ENCODE measurements at regions not wholly inside any gene's neighbourhood (a gene's known extent, or its start where the extent isn't known, plus 50 kb on each side); places are given as distances from the start of the nearest gene placed in this dataset.
"Not testable (repeated sequence)": the region's sequence is repeated elsewhere in the genome, so short reads cannot be mapped to it uniquely, and the experiment has no call there.

GRCh38 chr10:105598207-105598606 is 957.1 kb downstream of the SORCS3 start:
- FAIRE-seq: no peak
- DNase-seq (ENCODE audit: insufficient read length, low spot score): no peak

DNA sequence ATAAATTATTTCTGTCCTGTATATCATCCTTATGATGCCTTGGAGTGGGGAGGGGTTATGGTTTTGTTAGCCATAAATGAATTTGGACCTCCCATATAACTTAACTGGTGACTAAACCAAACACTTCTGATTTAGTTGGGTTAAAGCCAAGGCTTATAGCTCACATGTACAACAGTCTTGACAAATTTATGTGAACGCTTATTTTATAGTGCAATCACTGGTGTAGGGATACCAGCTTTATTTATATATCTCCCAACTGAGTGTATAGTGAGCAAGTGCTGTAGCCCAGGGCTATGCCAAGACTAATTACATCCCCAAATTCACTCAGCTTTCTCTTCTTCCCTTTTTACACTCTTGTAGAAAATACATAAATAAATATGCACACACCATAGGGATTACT is 956.2 kb downstream of the SORCS3 start:
- no peak for FAIRE-seq
- DNase-seq (ENCODE audit: insufficient read length, low spot score): no peak

DNA sequence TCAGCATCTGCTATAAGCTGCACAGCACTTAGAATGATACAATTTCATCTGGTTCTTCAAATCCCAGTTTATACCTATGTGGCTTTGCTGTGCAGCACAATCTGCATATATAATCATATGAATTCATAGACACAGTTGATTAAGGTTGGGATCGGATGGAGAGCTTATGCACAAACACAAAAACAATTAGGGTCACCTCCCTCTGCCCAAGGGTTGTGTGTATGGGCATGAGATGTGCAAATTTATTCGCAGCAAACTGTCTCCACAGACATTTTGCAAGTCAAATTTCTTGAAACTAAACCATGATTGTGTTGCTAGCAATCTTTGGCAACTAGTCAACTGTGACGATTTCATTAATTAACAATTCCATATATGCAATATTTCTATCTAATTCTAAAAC is 955.7 kb downstream of the SORCS3 start:
- FAIRE-seq (no peak), DNase-seq (ENCODE audit: insufficient read length, low spot score) (no peak)

DNA sequence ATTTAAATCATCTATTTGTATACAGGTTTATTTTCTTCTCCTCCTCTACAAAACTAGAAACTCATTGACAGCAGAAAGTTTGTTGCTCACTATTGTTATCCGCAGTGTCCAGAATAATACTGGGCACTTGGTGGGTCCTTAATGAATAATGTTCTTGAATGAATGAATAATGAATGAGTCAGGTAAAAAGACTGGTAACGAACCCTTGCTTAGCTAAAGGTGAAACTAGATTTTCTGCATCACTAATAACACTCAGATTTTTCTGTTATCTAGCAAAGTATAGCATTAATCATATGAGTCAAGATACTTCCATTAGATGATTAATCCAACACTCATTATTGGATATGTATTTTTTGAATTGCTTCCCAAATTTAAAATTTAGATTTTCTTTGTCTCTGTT is 953.2 kb downstream of the SORCS3 start:
- DNase-seq (ENCODE audit: insufficient read length, low spot score): no peak
- no peak for FAIRE-seq

DNA sequence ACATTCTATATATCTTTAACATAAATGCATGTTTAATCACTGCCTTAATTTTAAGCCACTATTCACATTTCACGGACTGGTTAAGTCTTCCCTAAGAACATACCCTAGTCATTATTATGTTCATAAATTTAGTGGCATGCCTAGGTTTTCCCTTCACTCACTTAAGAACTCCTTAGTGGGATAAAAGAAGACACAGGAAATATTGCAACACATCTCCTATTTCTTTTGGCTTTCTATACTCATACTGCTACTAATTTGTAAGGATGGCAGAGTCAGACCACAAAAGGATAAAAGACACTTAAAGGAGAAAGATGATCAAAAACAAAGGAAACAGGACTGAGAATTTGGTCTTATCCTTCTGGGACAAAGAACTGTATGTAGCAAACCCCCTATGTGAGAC is 951.4 kb downstream of the SORCS3 start:
- FAIRE-seq: no peak

GRCh38 chr10:105586451-105587098 is 945.5 kb downstream of the SORCS3 start:
- FAIRE-seq: no peak
- DNase-seq (ENCODE audit: insufficient read length, low spot score): no peak

More for the DNA sequence above, 951.4 kb downstream of the SORCS3 start:
- DNase-seq (ENCODE audit: insufficient read length, low spot score): no peak

DNA sequence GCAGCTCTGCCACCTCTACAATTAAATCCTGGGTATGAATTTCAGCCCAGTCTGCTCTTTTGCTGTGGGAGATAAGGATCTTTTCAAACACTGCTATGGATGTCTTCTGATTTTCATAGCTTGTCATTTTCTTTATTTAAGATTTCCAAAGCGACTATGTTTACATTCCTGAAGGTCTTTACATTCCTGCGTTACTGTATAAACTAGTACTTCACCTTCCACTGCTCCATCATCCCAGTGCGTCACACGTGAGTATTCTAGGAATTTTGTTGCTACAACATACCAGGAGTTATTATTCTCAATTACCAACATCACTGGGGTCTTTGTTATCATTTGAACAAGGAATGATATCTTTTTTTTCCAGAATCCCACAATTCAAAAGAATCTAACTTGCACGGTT is 944.7 kb downstream of the SORCS3 start:
- DNase-seq (ENCODE audit: insufficient read length, low spot score) (no peak), FAIRE-seq (no peak)

GRCh38 chr10:105585171-105585570 is 944.1 kb downstream of the SORCS3 start:
- FAIRE-seq (no peak), DNase-seq (ENCODE audit: insufficient read length, low spot score) (no peak)

DNA sequence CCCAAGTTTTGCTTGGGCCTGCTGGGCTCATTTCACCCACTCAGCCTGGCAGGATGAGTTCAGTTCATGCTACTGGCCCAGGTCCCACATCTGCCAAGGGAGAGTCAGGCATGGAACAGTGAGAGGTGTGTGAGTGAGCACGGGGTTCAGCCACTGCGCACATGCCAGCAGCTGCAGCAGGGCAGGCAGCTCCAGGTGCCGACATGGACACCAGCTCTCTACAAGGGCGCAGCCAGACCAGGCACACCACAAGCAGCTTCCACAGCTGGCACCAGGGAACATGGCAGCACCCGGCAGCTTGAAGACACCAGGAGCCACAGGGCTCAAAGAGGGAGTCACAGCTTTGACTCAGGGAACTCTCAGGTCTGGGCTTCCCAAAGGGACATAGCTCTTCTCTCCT is 938.0 kb downstream of the SORCS3 start:
- no peak for FAIRE-seq
- no peak for DNase-seq (ENCODE audit: insufficient read length, low spot score)

GRCh38 chr10:105577865-105578607 is 936.9 kb downstream of the SORCS3 start:
- FAIRE-seq (no peak), DNase-seq (ENCODE audit: insufficient read length, low spot score) (no peak)

GRCh38 chr10:105559333-105560097 is 918.4 kb downstream of the SORCS3 start:
- FAIRE-seq: no peak
- DNase-seq (ENCODE audit: insufficient read length, low spot score): no peak

GRCh38 chr10:105550453-105550852 is 909.4 kb downstream of the SORCS3 start:
- FAIRE-seq; DNase-seq (ENCODE audit: insufficient read length, low spot score): not testable (repeated sequence)

DNA sequence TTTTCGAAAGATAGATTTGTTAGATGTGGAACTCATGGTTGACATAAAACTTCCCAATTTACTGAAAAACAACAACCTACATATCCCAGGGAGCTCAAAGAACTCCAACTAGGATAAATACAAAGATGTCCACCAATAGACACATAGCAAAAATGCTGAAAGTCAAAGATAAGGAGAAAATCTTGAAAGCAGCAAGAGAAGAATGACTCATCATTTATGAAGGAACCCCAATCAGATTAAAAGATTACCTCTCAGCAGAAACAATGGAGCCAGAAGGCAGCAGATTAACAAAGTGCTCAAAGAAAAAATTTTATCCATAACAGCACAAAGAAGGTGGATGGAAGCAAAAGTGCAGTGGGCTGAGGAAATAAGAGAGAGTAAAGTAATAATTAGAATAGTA is 908.6 kb downstream of the SORCS3 start:
- DNase-seq (ENCODE audit: insufficient read length, low spot score): no peak
- FAIRE-seq: no peak

DNA sequence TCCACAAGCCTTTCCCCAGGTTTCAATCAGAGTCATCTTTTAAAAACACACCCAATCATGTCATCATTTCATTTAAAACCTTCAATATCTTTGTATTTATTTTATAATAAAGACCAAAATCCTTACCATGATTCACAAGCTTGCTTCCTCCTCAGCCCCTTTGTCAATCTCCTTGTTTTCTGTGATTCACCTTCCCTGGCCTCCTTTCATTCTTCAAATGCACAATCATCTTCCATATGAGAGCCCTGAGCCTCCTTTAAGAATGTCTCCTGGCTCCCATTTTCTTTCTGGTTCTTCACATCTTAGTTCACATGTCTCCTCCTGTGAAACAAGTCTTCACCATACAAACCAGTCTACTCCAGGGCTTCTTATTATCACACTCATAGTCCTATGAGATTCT is 904.0 kb downstream of the SORCS3 start:
- FAIRE-seq: no peak
- no peak for DNase-seq (ENCODE audit: insufficient read length, low spot score)

DNA sequence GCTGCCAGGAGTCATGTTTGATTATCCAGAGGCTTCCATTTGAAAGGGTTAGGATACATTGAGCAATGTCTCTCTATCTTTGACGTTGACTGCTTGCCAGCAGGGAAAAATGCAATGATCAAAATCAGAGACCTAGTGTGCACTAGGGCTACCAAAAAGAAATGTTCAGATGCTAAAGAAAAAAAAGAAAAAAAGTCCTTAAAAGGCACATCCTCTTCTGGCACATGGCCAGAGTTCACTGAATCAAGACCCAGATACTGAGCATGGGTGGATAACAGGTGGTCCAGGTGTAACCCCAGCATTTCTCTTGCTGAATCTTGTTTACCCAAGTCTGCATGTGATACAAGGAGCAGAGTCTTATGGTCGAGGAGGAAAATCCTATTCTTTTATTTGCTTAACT is 899.3 kb downstream of the SORCS3 start:
- FAIRE-seq (no peak), DNase-seq (ENCODE audit: insufficient read length, low spot score) (no peak)

- no peak for FAIRE-seq
- DNase-seq (ENCODE audit: insufficient read length, low spot score): no peak
Observed at GRCh38 chr10:105538874-105539273, 897.8 kb downstream of the SORCS3 start.

- FAIRE-seq (no peak), DNase-seq (ENCODE audit: insufficient read length, low spot score) (no peak)
Observed at GRCh38 chr10:105535478-105535877, 894.4 kb downstream of the SORCS3 start.

DNA sequence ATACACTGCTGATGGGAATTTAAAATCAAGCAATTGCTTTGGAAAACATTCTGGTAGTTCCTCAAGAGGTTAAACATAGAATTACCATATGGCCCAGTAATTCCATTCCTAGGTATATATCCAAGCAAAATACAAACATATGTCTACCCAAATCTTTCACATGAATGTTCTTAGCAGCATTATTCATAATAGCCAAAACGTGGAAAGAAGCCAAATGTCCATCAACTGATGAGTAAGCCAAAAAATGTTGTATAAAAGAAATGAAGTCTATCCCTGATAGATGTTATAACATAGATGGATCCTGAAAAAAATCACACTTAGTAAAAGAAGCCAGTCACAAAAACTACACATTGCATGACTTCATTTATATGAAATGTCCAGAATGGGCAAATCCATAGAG is 893.0 kb downstream of the SORCS3 start:
- FAIRE-seq (no peak), DNase-seq (ENCODE audit: insufficient read length, low spot score) (no peak)

GRCh38 chr10:105516511-105516910 is 875.4 kb downstream of the SORCS3 start:
- FAIRE-seq (no peak), DNase-seq (ENCODE audit: insufficient read length, low spot score) (no peak)

GRCh38 chr10:105514106-105514505 is 873.0 kb downstream of the SORCS3 start:
- FAIRE-seq (no peak), DNase-seq (ENCODE audit: insufficient read length, low spot score) (no peak)

DNA sequence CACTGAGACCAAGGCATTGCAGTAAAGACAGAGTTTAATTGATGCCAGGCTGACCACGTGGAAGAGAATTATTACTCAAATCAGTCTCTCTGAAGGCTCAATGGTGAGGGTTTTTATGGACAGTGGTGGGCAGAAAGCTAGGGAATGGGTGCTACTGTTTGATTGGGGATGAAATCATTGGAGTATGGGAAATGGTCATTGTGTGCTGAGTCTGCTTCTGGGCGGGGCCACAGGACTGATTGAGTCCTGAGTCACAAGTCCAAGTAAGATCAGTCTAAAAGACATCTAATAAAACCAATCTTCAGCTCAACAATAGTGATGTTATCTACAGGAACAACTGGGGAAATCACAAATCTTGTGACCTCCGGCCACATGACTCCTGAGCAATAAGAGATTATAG is 868.4 kb downstream of the SORCS3 start:
- FAIRE-seq: no peak

DNA sequence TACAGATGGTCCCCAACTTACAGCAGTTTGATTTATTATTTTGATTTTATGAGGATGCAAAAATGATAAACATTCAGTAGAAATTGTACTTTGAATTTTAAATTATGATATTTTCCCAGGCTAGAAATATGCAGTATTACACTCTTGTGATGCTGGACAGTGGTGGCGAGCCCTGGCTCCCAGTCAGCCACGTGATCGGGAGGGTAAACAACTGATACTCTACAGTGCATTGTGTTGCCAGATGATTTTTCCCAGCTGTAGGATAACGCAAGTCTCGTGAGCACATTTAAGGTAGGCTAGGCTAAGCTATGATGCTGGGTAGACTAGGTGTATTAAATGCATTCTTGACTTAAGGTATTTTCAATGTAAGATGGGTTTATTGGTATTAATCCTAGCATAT is 865.2 kb downstream of the SORCS3 start:
- FAIRE-seq (no peak), DNase-seq (ENCODE audit: insufficient read length, low spot score) (no peak)

More for the DNA sequence above, 868.4 kb downstream of the SORCS3 start:
- DNase-seq (ENCODE audit: insufficient read length, low spot score): no peak
